Transverse colon (tissue), 3 donors: ENCODE measurements at regions not wholly inside any gene's neighbourhood (a gene's known extent, or its start where the extent isn't known, plus 50 kb on each side); places are given as distances from the start of the nearest gene placed in this dataset.

ENCODE experiments used
- POLR2A ChIP-seq: fragments of 450-650 bp; IDR thresholded peaks from one replicate; pipeline ENCODE4 v1.6.1; 2016; ENCODE audit warnings: antibody characterized with exemption, mild to moderate bottlenecking, moderate library complexity
- TF ChIP-seq, protein P1 (sequence below), 5 experiments: fragments of 200-600 bp in 3 of 5; fragments of 450-650 bp in 2 of 5; sonication (generic) in 3 of 5; IDR thresholded peaks; 1 replicate in 2 of 5; 2 replicates in 3 of 5; pipeline ENCODE4 v1.5.1; 2016 to 2017; ENCODE audit warnings: antibody characterized with exemption in 5 of 5, inconsistent platforms in 3 of 5, mild to moderate bottlenecking in 2 of 5, moderate library complexity in 1 of 5

DNA sequence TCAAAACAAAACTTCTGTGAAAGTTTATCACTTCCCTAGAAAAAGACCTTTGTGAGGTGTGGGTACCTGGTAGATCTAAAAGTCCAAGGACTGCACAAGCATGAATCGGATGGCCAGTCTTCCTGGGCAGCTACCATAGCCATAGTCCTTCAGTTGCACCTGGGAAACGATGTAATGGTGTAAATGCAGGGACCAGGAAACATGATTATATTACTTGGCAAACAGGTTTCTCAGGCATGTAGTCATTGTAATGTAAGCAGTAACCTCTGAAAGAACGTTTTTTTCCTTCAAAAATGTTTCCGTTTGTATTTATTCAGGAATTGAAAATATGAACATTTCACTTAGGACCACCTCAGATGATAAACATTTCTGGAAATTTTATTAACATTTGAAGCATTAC is 433.4 kb downstream of the DTWD2 start:
- TF ChIP-seq, protein P1, sequence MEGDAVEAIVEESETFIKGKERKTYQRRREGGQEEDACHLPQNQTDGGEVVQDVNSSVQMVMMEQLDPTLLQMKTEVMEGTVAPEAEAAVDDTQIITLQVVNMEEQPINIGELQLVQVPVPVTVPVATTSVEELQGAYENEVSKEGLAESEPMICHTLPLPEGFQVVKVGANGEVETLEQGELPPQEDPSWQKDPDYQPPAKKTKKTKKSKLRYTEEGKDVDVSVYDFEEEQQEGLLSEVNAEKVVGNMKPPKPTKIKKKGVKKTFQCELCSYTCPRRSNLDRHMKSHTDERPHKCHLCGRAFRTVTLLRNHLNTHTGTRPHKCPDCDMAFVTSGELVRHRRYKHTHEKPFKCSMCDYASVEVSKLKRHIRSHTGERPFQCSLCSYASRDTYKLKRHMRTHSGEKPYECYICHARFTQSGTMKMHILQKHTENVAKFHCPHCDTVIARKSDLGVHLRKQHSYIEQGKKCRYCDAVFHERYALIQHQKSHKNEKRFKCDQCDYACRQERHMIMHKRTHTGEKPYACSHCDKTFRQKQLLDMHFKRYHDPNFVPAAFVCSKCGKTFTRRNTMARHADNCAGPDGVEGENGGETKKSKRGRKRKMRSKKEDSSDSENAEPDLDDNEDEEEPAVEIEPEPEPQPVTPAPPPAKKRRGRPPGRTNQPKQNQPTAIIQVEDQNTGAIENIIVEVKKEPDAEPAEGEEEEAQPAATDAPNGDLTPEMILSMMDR (IDR thresholded peaks at IDR 0.05): no peak
- no peak for TF ChIP-seq POLR2A
